ENCODE measurements at regions not wholly inside any gene's neighbourhood (a gene's known extent, or its start where the extent isn't known, plus 50 kb on each side); places are given as distances from the start of the nearest gene placed in this dataset.

DNA sequence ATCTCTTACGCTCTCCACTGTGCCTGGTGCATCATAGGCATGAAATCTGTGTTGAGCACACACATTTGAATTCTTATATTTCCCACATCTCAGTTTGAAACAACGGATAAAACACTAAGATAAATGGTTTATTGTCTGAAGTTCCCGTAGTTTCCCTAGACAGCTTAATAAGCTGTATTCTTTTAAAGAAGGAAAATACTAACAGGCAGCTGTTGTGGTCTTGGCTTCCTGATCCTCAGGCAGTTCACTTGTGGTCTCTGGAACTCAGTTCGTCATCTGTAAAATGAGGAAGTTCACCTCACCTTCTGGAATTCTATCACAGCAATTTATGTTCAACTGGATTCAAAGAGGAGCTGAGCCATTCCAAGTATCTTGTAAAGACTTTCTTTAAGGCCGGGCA is 1805.6 kb upstream of the TENM3 start (continued):
- TF ChIP-seq ZNF484 (CRISPR knock-in tag; IDR thresholded peaks at IDR 0.05; ENCODE audit: borderline replicate concordance, low read depth) (no peak), RORA (CRISPR knock-in tag; IDR thresholded peaks at IDR 0.05) (no peak)

DNA sequence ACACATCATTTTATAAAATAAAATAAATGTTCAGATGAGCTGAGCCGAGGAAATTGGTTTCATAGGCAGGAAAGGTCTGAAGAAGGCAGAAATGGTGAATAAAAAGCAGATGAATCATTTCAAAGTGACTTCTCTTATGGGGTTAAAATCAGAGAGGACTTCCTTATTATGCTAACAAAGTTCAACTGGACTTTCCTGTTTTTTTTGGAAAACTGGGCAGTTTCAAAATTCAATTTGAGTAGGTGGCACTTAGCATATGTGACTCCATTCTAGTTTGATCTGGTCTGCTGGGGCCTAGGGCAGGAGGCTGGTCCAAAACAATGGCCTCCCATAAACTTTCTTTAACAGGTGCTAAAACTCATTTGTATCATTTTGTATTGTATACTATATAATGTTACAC is 1794.9 kb upstream of the TENM3 start:
- Histone ChIP-seq H4K20me1 (ENCODE audit: insufficient read depth, low read length) (no peaks in the 10 kb centered on the region), H3K79me2 (ENCODE audit: insufficient read depth, low read length) (no peaks in the 10 kb centered on the region), H3K27me3 (ENCODE audit: control insufficient read depth in 1 of 2, insufficient read depth in 2 of 2, low read length in 2 of 2) (no peaks in the 10 kb centered on the region), H3K4me1 (ENCODE audit: insufficient read depth, low read length) (no peaks in the 10 kb centered on the region), H3K4me2 (ENCODE audit: low read depth, low read length) (no peak overlapping the region), H3K27ac (ENCODE audit: extremely low read length, insufficient read depth, low read length) (no peak overlapping the region), H2AFZ (ENCODE audit: low read length) (no peak overlapping the region), H3K9ac (ENCODE audit: insufficient read depth, low read depth, low read length) (no peak overlapping the region), H3K36me3 (replicated peaks in 1 of 2; ENCODE audit: control insufficient read depth in 1 of 2, insufficient read depth in 2 of 2, low read length in 2 of 2) (no peaks in the 10 kb centered on the region), H3K4me3 (replicated peaks in 1 of 3; ENCODE audit: insufficient read depth in 1 of 3, low read depth in 2 of 3, low read length in 3 of 3) (no peak overlapping the region), H3K9me3 (ENCODE audit: low read length) (no peaks in the 10 kb centered on the region)
- intact Hi-C loops (cut with micrococcal nuclease; ENCODE audit: unreplicated experiment), result loop anchor here (2.0 kb wide), 1 partner anchor 218 kb away; no protein-coding TSS in a partner anchor
- BruUV-seq (replicated peaks), result no TSS peak
- ChIA-PET POLR2A (no interaction called here), CTCF (ENCODE audit: low intra/inter-chr PET ratio, low total read pairs) (no interaction called here)
- 0% methylated on average over 1 of the region's 1 CpG for WGBS (ENCODE audit: low lambda C conversion rate)
- ATAC-seq, result no peak
- DNase-seq (ENCODE audit: low spot score), result no peak
- in situ Hi-C loops (cut with HindIII; ENCODE audit: extremely low pct_ligation_motif_present, low pct_unique_long_range_greater_than_20kb), result no loop called here
- no peak for FAIRE-seq
- TF ChIP-seq, protein P1, sequence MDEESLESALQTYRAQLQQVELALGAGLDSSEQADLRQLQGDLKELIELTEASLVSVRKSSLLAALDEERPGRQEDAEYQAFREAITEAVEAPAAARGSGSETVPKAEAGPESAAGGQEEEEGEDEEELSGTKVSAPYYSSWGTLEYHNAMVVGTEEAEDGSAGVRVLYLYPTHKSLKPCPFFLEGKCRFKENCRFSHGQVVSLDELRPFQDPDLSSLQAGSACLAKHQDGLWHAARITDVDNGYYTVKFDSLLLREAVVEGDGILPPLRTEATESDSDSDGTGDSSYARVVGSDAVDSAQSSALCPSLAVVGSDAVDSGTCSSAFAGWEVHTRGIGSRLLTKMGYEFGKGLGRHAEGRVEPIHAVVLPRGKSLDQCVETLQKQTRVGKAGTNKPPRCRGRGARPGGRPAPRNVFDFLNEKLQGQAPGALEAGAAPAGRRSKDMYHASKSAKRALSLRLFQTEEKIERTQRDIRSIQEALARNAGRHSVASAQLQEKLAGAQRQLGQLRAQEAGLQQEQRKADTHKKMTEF (CRISPR knock-in tag; IDR thresholded peaks at IDR 0.05), result no peak
- TF ChIP-seq, protein P2, sequence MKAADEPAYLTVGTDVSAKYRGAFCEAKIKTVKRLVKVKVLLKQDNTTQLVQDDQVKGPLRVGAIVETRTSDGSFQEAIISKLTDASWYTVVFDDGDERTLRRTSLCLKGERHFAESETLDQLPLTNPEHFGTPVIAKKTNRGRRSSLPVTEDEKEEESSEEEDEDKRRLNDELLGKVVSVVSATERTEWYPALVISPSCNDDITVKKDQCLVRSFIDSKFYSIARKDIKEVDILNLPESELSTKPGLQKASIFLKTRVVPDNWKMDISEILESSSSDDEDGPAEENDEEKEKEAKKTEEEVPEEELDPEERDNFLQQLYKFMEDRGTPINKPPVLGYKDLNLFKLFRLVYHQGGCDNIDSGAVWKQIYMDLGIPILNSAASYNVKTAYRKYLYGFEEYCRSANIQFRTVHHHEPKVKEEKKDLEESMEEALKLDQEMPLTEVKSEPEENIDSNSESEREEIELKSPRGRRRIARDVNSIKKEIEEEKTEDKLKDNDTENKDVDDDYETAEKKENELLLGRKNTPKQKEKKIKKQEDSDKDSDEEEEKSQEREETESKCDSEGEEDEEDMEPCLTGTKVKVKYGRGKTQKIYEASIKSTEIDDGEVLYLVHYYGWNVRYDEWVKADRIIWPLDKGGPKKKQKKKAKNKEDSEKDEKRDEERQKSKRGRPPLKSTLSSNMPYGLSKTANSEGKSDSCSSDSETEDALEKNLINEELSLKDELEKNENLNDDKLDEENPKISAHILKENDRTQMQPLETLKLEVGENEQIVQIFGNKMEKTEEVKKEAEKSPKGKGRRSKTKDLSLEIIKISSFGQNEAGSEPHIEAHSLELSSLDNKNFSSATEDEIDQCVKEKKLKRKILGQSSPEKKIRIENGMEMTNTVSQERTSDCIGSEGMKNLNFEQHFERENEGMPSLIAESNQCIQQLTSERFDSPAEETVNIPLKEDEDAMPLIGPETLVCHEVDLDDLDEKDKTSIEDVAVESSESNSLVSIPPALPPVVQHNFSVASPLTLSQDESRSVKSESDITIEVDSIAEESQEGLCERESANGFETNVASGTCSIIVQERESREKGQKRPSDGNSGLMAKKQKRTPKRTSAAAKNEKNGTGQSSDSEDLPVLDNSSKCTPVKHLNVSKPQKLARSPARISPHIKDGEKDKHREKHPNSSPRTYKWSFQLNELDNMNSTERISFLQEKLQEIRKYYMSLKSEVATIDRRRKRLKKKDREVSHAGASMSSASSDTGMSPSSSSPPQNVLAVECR (CRISPR knock-in tag; IDR thresholded peaks at IDR 0.05; ENCODE audit: borderline replicate concordance), result no peak
- TF ChIP-seq PHF5A (CRISPR knock-in tag; IDR thresholded peaks at IDR 0.05; ENCODE audit: low read depth, unreplicated experiment), result no peak
- TF ChIP-seq, protein P3, sequence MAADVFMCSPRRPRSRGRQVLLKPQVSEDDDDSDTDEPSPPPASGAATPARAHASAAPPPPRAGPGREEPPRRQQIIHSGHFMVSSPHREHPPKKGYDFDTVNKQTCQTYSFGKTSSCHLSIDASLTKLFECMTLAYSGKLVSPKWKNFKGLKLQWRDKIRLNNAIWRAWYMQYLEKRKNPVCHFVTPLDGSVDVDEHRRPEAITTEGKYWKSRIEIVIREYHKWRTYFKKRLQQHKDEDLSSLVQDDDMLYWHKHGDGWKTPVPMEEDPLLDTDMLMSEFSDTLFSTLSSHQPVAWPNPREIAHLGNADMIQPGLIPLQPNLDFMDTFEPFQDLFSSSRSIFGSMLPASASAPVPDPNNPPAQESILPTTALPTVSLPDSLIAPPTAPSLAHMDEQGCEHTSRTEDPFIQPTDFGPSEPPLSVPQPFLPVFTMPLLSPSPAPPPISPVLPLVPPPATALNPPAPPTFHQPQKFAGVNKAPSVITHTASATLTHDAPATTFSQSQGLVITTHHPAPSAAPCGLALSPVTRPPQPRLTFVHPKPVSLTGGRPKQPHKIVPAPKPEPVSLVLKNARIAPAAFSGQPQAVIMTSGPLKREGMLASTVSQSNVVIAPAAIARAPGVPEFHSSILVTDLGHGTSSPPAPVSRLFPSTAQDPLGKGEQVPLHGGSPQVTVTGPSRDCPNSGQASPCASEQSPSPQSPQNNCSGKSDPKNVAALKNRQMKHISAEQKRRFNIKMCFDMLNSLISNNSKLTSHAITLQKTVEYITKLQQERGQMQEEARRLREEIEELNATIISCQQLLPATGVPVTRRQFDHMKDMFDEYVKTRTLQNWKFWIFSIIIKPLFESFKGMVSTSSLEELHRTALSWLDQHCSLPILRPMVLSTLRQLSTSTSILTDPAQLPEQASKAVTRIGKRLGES (CRISPR knock-in tag; IDR thresholded peaks at IDR 0.05; ENCODE audit: borderline replicate concordance), result no peak
- TF ChIP-seq TAF15 (IDR thresholded peaks at IDR 0.05; ENCODE audit: low read depth, low read length, poor library complexity, severe bottlenecking), result no peak
- TF ChIP-seq KDM4B (CRISPR knock-in tag; IDR thresholded peaks at IDR 0.05), result no peak
- no peak for TF ChIP-seq NFKB2 (CRISPR knock-in tag; IDR thresholded peaks at IDR 0.05; ENCODE audit: borderline replicate concordance)
- TF ChIP-seq, protein P4, sequence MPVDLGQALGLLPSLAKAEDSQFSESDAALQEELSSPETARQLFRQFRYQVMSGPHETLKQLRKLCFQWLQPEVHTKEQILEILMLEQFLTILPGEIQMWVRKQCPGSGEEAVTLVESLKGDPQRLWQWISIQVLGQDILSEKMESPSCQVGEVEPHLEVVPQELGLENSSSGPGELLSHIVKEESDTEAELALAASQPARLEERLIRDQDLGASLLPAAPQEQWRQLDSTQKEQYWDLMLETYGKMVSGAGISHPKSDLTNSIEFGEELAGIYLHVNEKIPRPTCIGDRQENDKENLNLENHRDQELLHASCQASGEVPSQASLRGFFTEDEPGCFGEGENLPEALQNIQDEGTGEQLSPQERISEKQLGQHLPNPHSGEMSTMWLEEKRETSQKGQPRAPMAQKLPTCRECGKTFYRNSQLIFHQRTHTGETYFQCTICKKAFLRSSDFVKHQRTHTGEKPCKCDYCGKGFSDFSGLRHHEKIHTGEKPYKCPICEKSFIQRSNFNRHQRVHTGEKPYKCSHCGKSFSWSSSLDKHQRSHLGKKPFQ (CRISPR knock-in tag; IDR thresholded peaks at IDR 0.05; ENCODE audit: insufficient replicate concordance), result no peak
- TF ChIP-seq, protein P5, sequence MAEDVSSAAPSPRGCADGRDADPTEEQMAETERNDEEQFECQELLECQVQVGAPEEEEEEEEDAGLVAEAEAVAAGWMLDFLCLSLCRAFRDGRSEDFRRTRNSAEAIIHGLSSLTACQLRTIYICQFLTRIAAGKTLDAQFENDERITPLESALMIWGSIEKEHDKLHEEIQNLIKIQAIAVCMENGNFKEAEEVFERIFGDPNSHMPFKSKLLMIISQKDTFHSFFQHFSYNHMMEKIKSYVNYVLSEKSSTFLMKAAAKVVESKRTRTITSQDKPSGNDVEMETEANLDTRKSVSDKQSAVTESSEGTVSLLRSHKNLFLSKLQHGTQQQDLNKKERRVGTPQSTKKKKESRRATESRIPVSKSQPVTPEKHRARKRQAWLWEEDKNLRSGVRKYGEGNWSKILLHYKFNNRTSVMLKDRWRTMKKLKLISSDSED (CRISPR knock-in tag; IDR thresholded peaks at IDR 0.05), result no peak

All from HepG2 (cell line).